H1 (cell line): ENCODE measurements at regions not wholly inside any gene's neighbourhood (a gene's known extent, or its start where the extent isn't known, plus 50 kb on each side); places are given as distances from the start of the nearest gene placed in this dataset.

ENCODE experiments used
- CTCF ChIA-PET: fragments of 300-600 bp; sonication (Branson Sonifier 250); formaldehyde crosslinking; loops from one replicate; lab custom pipeline; 2021; ENCODE audit not compliant: partially characterized antibody; lab: Charles Lee
- POLR2A ChIA-PET: fragments of 300-600 bp; sonication (Branson Sonifier 250); formaldehyde crosslinking; loops from one replicate; lab custom pipeline; 2021; ENCODE audit warnings: inconsistent platforms; ENCODE audit not compliant: partially characterized antibody; lab: Charles Lee
- DNase-seq, 2 experiments: peaks; one replicate each; pipeline versions ENCODE4 v3.0.0 to v3.0.0-alpha.2; 2010 to 2022; ENCODE audit warnings: low spot score in 2 of 2, low read depth in 1 of 2, mixed read lengths in 1 of 2
- FAIRE-seq: peaks from 2 replicates; lab custom pipeline; 2011; peaks lifted over from hg19 to GRCh38; lab: Jason Lieb, UNC
- H2AFZ ChIP-seq: 2 replicates; pipeline ENCODE4 v1.8.1; 2012; ENCODE audit warnings: low read length, inconsistent platforms
- H2AK5ac ChIP-seq: 2 replicates; pipeline ENCODE4 v1.6.1; 2013; ENCODE audit warnings: low read depth, low read length
- H2BK120ac ChIP-seq: replicated peaks from 2 replicates; pipeline ENCODE3; 2013; ENCODE audit warnings: low read depth, low read length, inconsistent platforms
- H2BK12ac ChIP-seq: 2 replicates; pipeline ENCODE4 v1.6.1; 2013; ENCODE audit warnings: low read depth, low read length
- H2BK15ac ChIP-seq: 2 replicates; pipeline ENCODE4 v1.6.1; 2013; ENCODE audit warnings: low read length
- H2BK20ac ChIP-seq: 2 replicates; pipeline ENCODE4 v1.6.1; 2013; ENCODE audit warnings: low read length
- H2BK5ac ChIP-seq: 2 replicates; pipeline ENCODE4 v1.6.1; 2013; ENCODE audit warnings: low read depth, low read length
- H3K14ac ChIP-seq: 2 replicates; pipeline ENCODE4 v1.6.1; 2013; ENCODE audit warnings: inconsistent platforms; ENCODE audit not compliant: insufficient read length
- H3K18ac ChIP-seq: 2 replicates; pipeline ENCODE4 v1.6.1; 2013; ENCODE audit warnings: low read length; ENCODE audit errors: extremely low read depth
- H3K23ac ChIP-seq: 2 replicates; pipeline ENCODE4 v1.6.1; 2013; ENCODE audit warnings: inconsistent platforms; ENCODE audit not compliant: insufficient read length
- H3K23me2 ChIP-seq: 2 replicates; pipeline ENCODE4 v1.6.1; 2013; ENCODE audit warnings: low read depth, low read length
- H3K27ac ChIP-seq: 2 replicates; pipeline ENCODE4 v1.6.1; 2011; ENCODE audit warnings: low read depth, low read length, inconsistent platforms
- H3K27me3 ChIP-seq, 4 experiments: replicated peaks in 1 of 4; 1 replicate in 1 of 4; 2 replicates in 3 of 4; pipeline versions ENCODE4 v1.6.1 to v1.8.1; 2011 to 2013; ENCODE audit warnings: low read length in 3 of 4, mild to moderate bottlenecking in 3 of 4, inconsistent platforms in 2 of 4, mixed read lengths in 2 of 4, moderate library complexity in 1 of 4; ENCODE audit not compliant: control insufficient read depth in 3 of 4, insufficient read depth in 3 of 4; ENCODE audit errors: extremely low read depth in 1 of 4
- H3K36me3 ChIP-seq, 4 experiments: 2 replicates each; pipeline versions ENCODE4 v1.6.1 to v1.8.1; 2011 to 2013; ENCODE audit warnings: mild to moderate bottlenecking in 4 of 4, low read length in 3 of 4, moderate library complexity in 2 of 4, control low read depth in 1 of 4, inconsistent platforms in 1 of 4; ENCODE audit not compliant: insufficient read depth in 4 of 4, control insufficient read depth in 2 of 4
- H3K4ac ChIP-seq: replicated peaks from 2 replicates; pipeline ENCODE3; 2013; ENCODE audit warnings: low read length, low read depth, mixed read lengths, inconsistent platforms; ENCODE audit not compliant: insufficient read length
- H3K4me1 ChIP-seq, 4 experiments: replicated peaks in 1 of 4; 1 replicate in 1 of 4; 2 replicates in 3 of 4; pipeline versions ENCODE4 v1.6.1 to v1.8.1; 2011 to 2013; ENCODE audit warnings: low read length in 3 of 4, inconsistent platforms in 2 of 4, mixed read lengths in 1 of 4; ENCODE audit not compliant: insufficient read depth in 4 of 4, control insufficient read depth in 3 of 4
- H3K4me2 ChIP-seq, 2 experiments: 2 replicates each; pipeline versions ENCODE4 v1.6.1 to v1.8.1; 2011 to 2013; ENCODE audit warnings: low read depth in 2 of 2, low read length in 2 of 2, control low read depth in 1 of 2, inconsistent platforms in 1 of 2, mild to moderate bottlenecking in 1 of 2; ENCODE audit not compliant: insufficient read depth in 1 of 2
- H3K4me3 ChIP-seq, 4 experiments: fragments of 200-600, 300-600 bp in 1 of 4; sonication (generic), shearing (Covaris generic), sonication (Bioruptor Twin) in 1 of 4; 2 replicates each; pipeline versions ENCODE4 v1.5.1 to v1.8.1; 2011 to 2016; ENCODE audit warnings: low read length in 4 of 4, low read depth in 3 of 4, control low read depth in 2 of 4, inconsistent platforms in 2 of 4, mild to moderate bottlenecking in 2 of 4, mixed read lengths in 1 of 4, moderate library complexity in 1 of 4; ENCODE audit not compliant: insufficient read depth in 2 of 4; ENCODE audit errors: extremely low read depth in 1 of 4
- H3K56ac ChIP-seq: replicated peaks from 2 replicates; pipeline ENCODE3; 2013; ENCODE audit warnings: low read depth, mild to moderate bottlenecking, mixed read lengths, low read length, inconsistent platforms; ENCODE audit not compliant: insufficient read length
- H3K79me1 ChIP-seq: 2 replicates; pipeline ENCODE4 v1.6.1; 2013; ENCODE audit warnings: low read depth, low read length, control low read depth
- H3K79me2 ChIP-seq, 2 experiments: 2 replicates each; pipeline versions ENCODE4 v1.6.1 to v1.8.1; 2012 to 2013; ENCODE audit warnings: low read length in 2 of 2, mild to moderate bottlenecking in 2 of 2, inconsistent platforms in 1 of 2; ENCODE audit not compliant: insufficient read depth in 2 of 2, control insufficient read depth in 1 of 2
- H3K9ac ChIP-seq, 4 experiments: replicated peaks in 1 of 4; 1 replicate in 1 of 4; 2 replicates in 3 of 4; pipeline versions ENCODE4 v1.6.1 to v1.8.1; 2011 to 2013; ENCODE audit warnings: low read depth in 3 of 4, low read length in 3 of 4, control low read depth in 2 of 4, mild to moderate bottlenecking in 2 of 4, moderate library complexity in 2 of 4, inconsistent platforms in 1 of 4; ENCODE audit errors: extremely low read depth in 1 of 4
- H3K9me3 ChIP-seq, 2 experiments: 2 replicates each; pipeline versions ENCODE4 v1.6.1 to v1.8.1; 2012 to 2013; ENCODE audit warnings: mild to moderate bottlenecking in 2 of 2, moderate library complexity in 2 of 2, control low read depth in 1 of 2, inconsistent platforms in 1 of 2, low read depth in 1 of 2, low read length in 1 of 2, mixed read lengths in 1 of 2; ENCODE audit not compliant: insufficient read depth in 2 of 2
- H4K20me1 ChIP-seq, 2 experiments: replicated peaks in 1 of 2; 2 replicates each; pipeline versions ENCODE3 to v1.8.1; 2011 to 2013; ENCODE audit warnings: inconsistent platforms in 2 of 2, low read length in 2 of 2, mild to moderate bottlenecking in 1 of 2; ENCODE audit not compliant: insufficient read depth in 2 of 2, control insufficient read depth in 1 of 2
- H4K5ac ChIP-seq: 2 replicates; pipeline ENCODE4 v1.6.1; 2013; ENCODE audit warnings: low read length, low read depth, mixed read lengths, inconsistent platforms; ENCODE audit not compliant: insufficient read length
- H4K8ac ChIP-seq: 2 replicates; pipeline ENCODE4 v1.8.0; 2013; ENCODE audit warnings: mild to moderate bottlenecking, moderate library complexity, low read length, inconsistent platforms; ENCODE audit not compliant: insufficient read depth; ENCODE audit errors: extremely low read depth
- H4K91ac ChIP-seq: replicated peaks from 2 replicates; pipeline ENCODE3; 2013; ENCODE audit warnings: low read length, mixed read lengths, inconsistent platforms; ENCODE audit not compliant: insufficient read length
- ASH2L ChIP-seq: fragments of 200-600, 300-600 bp; sonication (generic); IDR thresholded peaks from one replicate; pipeline ENCODE4 v1.7.1; 2017; ENCODE audit warnings: low read length
- BRCA1 ChIP-seq: IDR thresholded peaks from 2 replicates; pipeline ENCODE4 v1.6.1; 2012; ENCODE audit warnings: low read depth, low read length, improper control_type of control experiment
- CHD2 ChIP-seq: IDR thresholded peaks from 2 replicates; pipeline ENCODE4 v1.6.1; 2012; ENCODE audit warnings: low read length, improper control_type of control experiment
- MAFK ChIP-seq: IDR thresholded peaks from 2 replicates; pipeline ENCODE4 v1.6.1; 2012; ENCODE audit warnings: low read depth, mild to moderate bottlenecking, improper control_type of control experiment, low read length
- POLR2AphosphoS5 ChIP-seq: IDR thresholded peaks from 2 replicates; pipeline ENCODE4 v1.6.1; 2011; ENCODE audit warnings: low read depth, low read length
- RAD21 ChIP-seq, 2 experiments: IDR thresholded peaks in 1 of 2; conservative IDR thresholded peaks in 1 of 2; 2 replicates each; pipeline ENCODE4 v1.6.1; 2011; ENCODE audit warnings: low read depth in 2 of 2, low read length in 2 of 2, improper control_type of control experiment in 1 of 2, inconsistent platforms in 1 of 2, mild to moderate bottlenecking in 1 of 2, moderate library complexity in 1 of 2
- RNF2 ChIP-seq: fragments of 200-900, 300-1000 bp; sonication (generic); IDR thresholded peaks from 2 replicates; pipeline ENCODE4 v1.7.1; 2016; ENCODE audit warnings: borderline replicate concordance, low read depth, mild to moderate bottlenecking, antibody characterized with exemption, low read length; ENCODE audit not compliant: poor library complexity, severe bottlenecking; ENCODE audit errors: missing control alignments
- RXRA ChIP-seq: IDR thresholded peaks from 2 replicates; pipeline ENCODE4 v1.6.1; 2011; ENCODE audit warnings: low read depth, mild to moderate bottlenecking, low read length, moderate library complexity; ENCODE audit not compliant: insufficient read depth
- SP2 ChIP-seq: IDR thresholded peaks from 2 replicates; pipeline ENCODE4 v1.6.1; 2012; ENCODE audit warnings: mild to moderate bottlenecking, low read length, inconsistent platforms
- ZNF274 ChIP-seq: IDR thresholded peaks from 2 replicates; pipeline ENCODE4 v1.7.0; 2012; ENCODE audit warnings: low read length, borderline replicate concordance; ENCODE audit errors: extremely low read depth
- WGBS, 2 experiments: shearing (Covaris generic) in 1 of 2; methylation state at CpG; one replicate each; pipeline versions ENCODE4 v1.1.6 to v1.1.7; 2013 to 2015; ENCODE audit warnings: low lambda C conversion rate in 2 of 2, mixed read lengths in 2 of 2, inconsistent platforms in 1 of 2, low coverage in 1 of 2, missing lambda C conversion rate in 1 of 2; ENCODE audit not compliant: insufficient replicate concordance in 2 of 2, insufficient coverage in 1 of 2, insufficient read length in 1 of 2; ENCODE audit errors: extremely low coverage in 1 of 2, missing lambda C conversion rate in 1 of 2; 5-methylcytosine and 5-hydroxymethylcytosine counted together
- TF ChIP-seq, protein P1 (sequence below): IDR thresholded peaks from 2 replicates; pipeline ENCODE4 v1.6.1; 2012; ENCODE audit warnings: inconsistent platforms

DNA sequence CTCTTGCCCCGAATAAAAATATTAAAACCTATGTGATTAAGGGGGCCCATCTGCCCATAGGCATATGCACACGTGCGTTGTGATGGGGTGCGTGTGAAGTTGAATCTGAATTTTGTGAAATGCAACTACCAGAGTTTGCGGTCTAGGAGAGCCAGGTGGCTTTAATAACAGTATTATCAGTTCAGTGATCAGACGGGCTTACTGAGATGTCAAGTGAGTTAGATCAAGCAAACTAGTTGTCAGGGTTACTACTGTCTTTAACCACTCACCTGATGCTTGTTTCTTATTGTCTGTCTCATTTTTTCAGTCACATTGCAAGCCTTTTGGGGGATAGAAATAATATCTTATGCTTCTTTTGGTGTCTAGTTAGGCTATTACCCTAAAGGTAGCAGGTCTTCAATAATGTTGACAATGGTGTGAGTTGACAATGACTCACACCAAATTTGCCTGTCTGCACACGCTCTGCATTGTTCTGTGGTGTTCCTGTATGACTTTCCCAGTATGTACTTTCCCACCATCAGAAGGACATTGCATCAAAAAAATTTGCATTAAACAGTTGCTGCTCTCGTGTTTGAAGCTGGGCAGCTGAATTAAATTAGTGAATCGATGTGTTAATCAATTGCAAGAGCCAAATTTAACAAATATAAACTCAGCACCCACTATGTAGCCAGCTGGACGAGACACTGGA, 103.1 kb upstream of the NAA20 start:
- Histone ChIP-seq H3K4ac (no peak overlapping the region), H3K23ac (no peak overlapping the region), H2BK20ac (no peak overlapping the region), H2AK5ac (no peak overlapping the region), H4K91ac (no peak overlapping the region), H2BK5ac (no peak overlapping the region), H3K56ac (no peak overlapping the region), H3K23me2 (no peaks in the 10 kb centered on the region), H2AFZ (no peak overlapping the region), H3K36me3 (no peaks in the 10 kb centered on the region), H3K9me3 (no peaks in the 10 kb centered on the region), H2BK12ac (no peak overlapping the region), H3K79me2 (no peaks in the 10 kb centered on the region), H4K5ac (no peak overlapping the region), H3K79me1 (no peaks in the 10 kb centered on the region), H4K20me1 (no peaks in the 10 kb centered on the region), H2BK120ac (no peak overlapping the region), H3K27ac (no peak overlapping the region; the same call in 1 of the 2 replicates), H2BK15ac (no peak overlapping the region), H3K27me3 (no peaks in the 10 kb centered on the region), H3K4me1 (peaks cover 0 to 4% (median 3%) of the 10 kb centered on the region in 4 experiments; a peak in 3 of 7 replicates), H3K4me2 (no peak overlapping the region), H4K8ac (no peak overlapping the region), H3K18ac (no peak overlapping the region), H3K14ac (no peak overlapping the region), H3K4me3 (no peak overlapping the region), H3K9ac (no peak overlapping the region)
- DNase-seq (no peak), FAIRE-seq (no peak)
- CTCF ChIA-PET: no interaction called here
- 91% methylated on average over 10 of the region's 10 CpGs; no CpG with 5 or more reads in 1 of the 2 experiments for WGBS, 2 experiments
- TF ChIP-seq, protein P1, sequence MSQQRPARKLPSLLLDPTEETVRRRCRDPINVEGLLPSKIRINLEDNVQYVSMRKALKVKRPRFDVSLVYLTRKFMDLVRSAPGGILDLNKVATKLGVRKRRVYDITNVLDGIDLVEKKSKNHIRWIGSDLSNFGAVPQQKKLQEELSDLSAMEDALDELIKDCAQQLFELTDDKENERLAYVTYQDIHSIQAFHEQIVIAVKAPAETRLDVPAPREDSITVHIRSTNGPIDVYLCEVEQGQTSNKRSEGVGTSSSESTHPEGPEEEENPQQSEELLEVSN: no peak
- no peak for TF ChIP-seq ASH2L
- no peak for TF ChIP-seq RNF2
- TF ChIP-seq POLR2AphosphoS5: no peak
- TF ChIP-seq CHD2: no peak
- no peak for TF ChIP-seq MAFK
- no peak for TF ChIP-seq RAD21 (IDR thresholded peaks at IDR 0.05 in 1 of 2, conservative IDR thresholded peaks at IDR 0.05 in 1 of 2; ENCODE audit: low read depth in 2 of 2, low read length in 2 of 2)
- no peak for TF ChIP-seq RXRA
- TF ChIP-seq SP2: no peak
- no peak for TF ChIP-seq BRCA1
- TF ChIP-seq ZNF274: no peak
- POLR2A ChIA-PET: no interaction called here
